Left ventricle myocardium inferior (tissue), 1 donor: ENCODE measurements at regions not wholly inside any gene's neighbourhood (a gene's known extent, or its start where the extent isn't known, plus 50 kb on each side); places are given as distances from the start of the nearest gene placed in this dataset.

ENCODE experiments used
- DNase-seq: peaks from one replicate; pipeline ENCODE4 v3.0.0-alpha.2; 2020
- H3K27ac ChIP-seq: fragments of 200-600 bp; replicated peaks from 2 replicates; pipeline ENCODE4 v1.8.0; 2021
- H3K27me3 ChIP-seq: fragments of 200-600 bp; 2 replicates; pipeline ENCODE4 v1.8.0; 2021; ENCODE audit warnings: low read depth
- H3K36me3 ChIP-seq: fragments of 200-600 bp; 2 replicates; pipeline ENCODE4 v1.8.0; 2021
- H3K4me1 ChIP-seq: fragments of 200-600 bp; 2 replicates; pipeline ENCODE4 v1.8.0; 2021
- H3K4me3 ChIP-seq: fragments of 200-600 bp; 2 replicates; pipeline ENCODE4 v1.8.0; 2021; ENCODE audit warnings: mild to moderate bottlenecking, moderate library complexity
- H3K9me3 ChIP-seq: fragments of 200-600 bp; replicated peaks from 2 replicates; pipeline ENCODE4 v1.8.0; 2021
- CTCF ChIP-seq: fragments of 200-600 bp; IDR thresholded peaks from 2 replicates; pipeline ENCODE4 v1.8.0; 2021; ENCODE audit warnings: antibody characterized with exemption, mild to moderate bottlenecking, borderline replicate concordance
- intact Hi-C: fragments of 100-400 bp; cut with micrococcal nuclease; formaldehyde crosslinking; loops from one replicate; pipeline ENCODE4 v1.11.0; 2022
- donor health status: DM: no; HTN: yes; CAD: no; lungs with severe emphysema.

- intact Hi-C loops = loop anchor here (5.0 kb wide), 1 partner anchor 567 kb away; no protein-coding TSS in a partner anchor
- Histone ChIP-seq H3K27ac (no peak overlapping the region), H3K27me3 (peaks cover 46% of the 10 kb centered on the region), H3K4me3 (no peak overlapping the region), H3K4me1 (peaks cover 3% of the 10 kb centered on the region), H3K36me3 (no peaks in the 10 kb centered on the region), H3K9me3 (no peaks in the 10 kb centered on the region)
- peak; percentile 96 for TF ChIP-seq CTCF
- peak; percentile 23 for DNase-seq
These were observed 53.7 kb upstream of the ARL4C start for GRCh38 chr2:234550511-234551107.

- no peak overlapping the region for H3K4me3 ChIP-seq
- intact Hi-C loops = loop anchor here (5.0 kb wide), 1 partner anchor 567 kb away; no protein-coding TSS in a partner anchor
- no peak overlapping the region for H3K27ac ChIP-seq
- H3K9me3 ChIP-seq = no peaks in the 10 kb centered on the region
- H3K27me3 ChIP-seq = peaks cover 51% of the 10 kb centered on the region
- TF ChIP-seq CTCF = no peak
- no peaks in the 10 kb centered on the region for H3K36me3 ChIP-seq
- H3K4me1 ChIP-seq = peaks cover 7% of the 10 kb centered on the region
- no peak for DNase-seq
These were observed 53.2 kb upstream of the ARL4C start for GRCh38 chr2:234550056-234550455.

GRCh38 chr2:234548695-234549420 lies 52.0 kb upstream of the ARL4C start:
- Histone ChIP-seq H3K4me3 (no peak overlapping the region), H3K27ac (no peak overlapping the region), H3K27me3 (peaks cover 58% of the 10 kb centered on the region), H3K9me3 (no peaks in the 10 kb centered on the region), H3K36me3 (no peaks in the 10 kb centered on the region), H3K4me1 (peaks cover 9% of the 10 kb centered on the region)
- intact Hi-C loops = no loop called here
- DNase-seq = no peak
- no peak for TF ChIP-seq CTCF

- peaks cover 9% of the 10 kb centered on the region for H3K4me1 ChIP-seq
These were observed 49.9 kb upstream of the ARL4C start for GRCh38 chr2:234546770-234547169.

More at GRCh38 chr2:234546770-234547169, 49.9 kb upstream of the ARL4C start:
- no peak overlapping the region for H3K4me3 ChIP-seq
- no peak for TF ChIP-seq CTCF
- intact Hi-C loops = no loop called here
- peaks cover 63% of the 10 kb centered on the region for H3K27me3 ChIP-seq
- H3K36me3 ChIP-seq = no peaks in the 10 kb centered on the region
- no peak overlapping the region for H3K27ac ChIP-seq
- H3K9me3 ChIP-seq = no peaks in the 10 kb centered on the region
- DNase-seq = no peak
